IPS DF 19.7 (cell line): ENCODE measurements at regions not wholly inside any gene's neighbourhood (a gene's known extent, or its start where the extent isn't known, plus 50 kb on each side); places are given as distances from the start of the nearest gene placed in this dataset.
"Not testable (repeated sequence)": the region's sequence is repeated elsewhere in the genome, so short reads cannot be mapped to it uniquely, and the experiment has no call there.

Experiments used
- DNase-seq: peaks from one replicate; pipeline ENCODE4 v3.0.0-alpha.2; 2013; ENCODE audit warnings: low read depth, low spot score

- no peak for DNase-seq
These were observed 143.4 kb downstream of the TRIML1 start for GRCh38 chr4:188282471-188283232.

GRCh38 chr4:188287169-188287894, 148.1 kb downstream of the TRIML1 start:
- no peak for DNase-seq

GRCh38 chr4:188289531-188290125, 150.4 kb downstream of the TRIML1 start:
- no peak for DNase-seq

GRCh38 chr4:188295899-188296298, 156.7 kb downstream of the TRIML1 start:
- DNase-seq, result no peak

- no peak for DNase-seq
These were observed 157.1 kb downstream of the TRIML1 start for GRCh38 chr4:188296331-188296730.

GRCh38 chr4:188297873-188298272, 158.6 kb downstream of the TRIML1 start:
- DNase-seq, result no peak

GRCh38 chr4:188299161-188299560, 159.9 kb downstream of the TRIML1 start:
- no peak for DNase-seq

GRCh38 chr4:188300385-188300784, 161.1 kb downstream of the TRIML1 start:
- DNase-seq, result no peak

GRCh38 chr4:188305690-188306089, 166.4 kb downstream of the TRIML1 start:
- peak; percentile 35 for DNase-seq

GRCh38 chr4:188307591-188307990, 168.3 kb downstream of the TRIML1 start:
- no peak for DNase-seq

GRCh38 chr4:188308142-188308541, 168.9 kb downstream of the TRIML1 start:
- DNase-seq, result no peak

GRCh38 chr4:188316391-188316790, 177.2 kb downstream of the TRIML1 start:
- DNase-seq, result no peak

GRCh38 chr4:188328966-188329365, 189.7 kb downstream of the TRIML1 start:
- no peak for DNase-seq

- no peak for DNase-seq
These were observed 190.3 kb downstream of the TRIML1 start for GRCh38 chr4:188329521-188329920.

GRCh38 chr4:188332265-188332664, 193.0 kb downstream of the TRIML1 start:
- DNase-seq, result no peak

GRCh38 chr4:188336891-188337290, 197.7 kb downstream of the TRIML1 start:
- DNase-seq, result no peak

GRCh38 chr4:188341428-188341827, 202.2 kb downstream of the TRIML1 start:
- no peak for DNase-seq

GRCh38 chr4:188346171-188346809, 207.0 kb downstream of the TRIML1 start:
- DNase-seq, result no peak

- no peak for DNase-seq
These were observed 208.1 kb downstream of the TRIML1 start for GRCh38 chr4:188347339-188347738.

GRCh38 chr4:188349569-188349968, 210.3 kb downstream of the TRIML1 start:
- DNase-seq, result not testable (repeated sequence)

- DNase-seq, result no peak
These were observed 224.0 kb downstream of the TRIML1 start for GRCh38 chr4:188363196-188363595.

- DNase-seq, result no peak
These were observed 231.5 kb downstream of the TRIML1 start for GRCh38 chr4:188370777-188371176.
